ENCODE measurements at regions not wholly inside any gene's neighbourhood (a gene's known extent, or its start where the extent isn't known, plus 50 kb on each side); places are given as distances from the start of the nearest gene placed in this dataset.

GRCh38 chr15:95919460-95919859 is 411.0 kb upstream of the NR2F2 start:
- Mint-ChIP-seq H3K4me1 (ENCODE audit: insufficient read depth, unreplicated experiment) (no peaks in the 10 kb centered on the region), H3K4me3 (ENCODE audit: unreplicated experiment) (no peak overlapping the region), H3K27me3 (ENCODE audit: insufficient read depth, unreplicated experiment) (no peaks in the 10 kb centered on the region), H3K27ac (ENCODE audit: low read depth, unreplicated experiment) (no peak overlapping the region), H3K36me3 (ENCODE audit: insufficient read depth, unreplicated experiment) (no peaks in the 10 kb centered on the region), H3K9me3 (ENCODE audit: unreplicated experiment) (no peaks in the 10 kb centered on the region)
- intact Hi-C loops (cut with micrococcal nuclease) = no loop called here
- CTCF ChIA-PET = no interaction called here
- DNase-seq (ENCODE audit: unreplicated experiment) = no peak
- BruUV-seq (replicated peaks) = no TSS peak
- TF ChIP-seq, protein P1, sequence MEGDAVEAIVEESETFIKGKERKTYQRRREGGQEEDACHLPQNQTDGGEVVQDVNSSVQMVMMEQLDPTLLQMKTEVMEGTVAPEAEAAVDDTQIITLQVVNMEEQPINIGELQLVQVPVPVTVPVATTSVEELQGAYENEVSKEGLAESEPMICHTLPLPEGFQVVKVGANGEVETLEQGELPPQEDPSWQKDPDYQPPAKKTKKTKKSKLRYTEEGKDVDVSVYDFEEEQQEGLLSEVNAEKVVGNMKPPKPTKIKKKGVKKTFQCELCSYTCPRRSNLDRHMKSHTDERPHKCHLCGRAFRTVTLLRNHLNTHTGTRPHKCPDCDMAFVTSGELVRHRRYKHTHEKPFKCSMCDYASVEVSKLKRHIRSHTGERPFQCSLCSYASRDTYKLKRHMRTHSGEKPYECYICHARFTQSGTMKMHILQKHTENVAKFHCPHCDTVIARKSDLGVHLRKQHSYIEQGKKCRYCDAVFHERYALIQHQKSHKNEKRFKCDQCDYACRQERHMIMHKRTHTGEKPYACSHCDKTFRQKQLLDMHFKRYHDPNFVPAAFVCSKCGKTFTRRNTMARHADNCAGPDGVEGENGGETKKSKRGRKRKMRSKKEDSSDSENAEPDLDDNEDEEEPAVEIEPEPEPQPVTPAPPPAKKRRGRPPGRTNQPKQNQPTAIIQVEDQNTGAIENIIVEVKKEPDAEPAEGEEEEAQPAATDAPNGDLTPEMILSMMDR (IDR thresholded peaks at IDR 0.05; ENCODE audit: unreplicated experiment) = no peak
- POLR2A ChIA-PET = interaction anchor here (0.9 kb wide), 1 partner anchor 11 kb away, joined by 3 read pairs; no protein-coding TSS in a partner anchor

GRCh38 chr15:95921404-95921803 is 409.1 kb upstream of the NR2F2 start:
- POLR2A ChIA-PET = interaction anchor here (0.7 kb wide), 1 partner anchor 1204 kb away, joined by 3 read pairs; no protein-coding TSS in a partner anchor
- no TSS peak for BruUV-seq (replicated peaks)

GRCh38 chr15:95922431-95922830 is 408.1 kb upstream of the NR2F2 start:
- Mint-ChIP-seq H3K9me3 (ENCODE audit: unreplicated experiment) (no peaks in the 10 kb centered on the region), H3K4me3 (ENCODE audit: unreplicated experiment) (no peak overlapping the region), H3K4me1 (ENCODE audit: insufficient read depth, unreplicated experiment) (no peaks in the 10 kb centered on the region), H3K27me3 (ENCODE audit: insufficient read depth, unreplicated experiment) (no peaks in the 10 kb centered on the region), H3K27ac (ENCODE audit: low read depth, unreplicated experiment) (no peak overlapping the region), H3K36me3 (ENCODE audit: insufficient read depth, unreplicated experiment) (no peaks in the 10 kb centered on the region)
- TF ChIP-seq, protein P1 (IDR thresholded peaks at IDR 0.05; ENCODE audit: unreplicated experiment) = no peak
- DNase-seq (ENCODE audit: unreplicated experiment) = peak; percentile 6
- BruUV-seq (replicated peaks) = no TSS peak
- POLR2A ChIA-PET = interaction anchor here (0.5 to 0.7 kb wide), 2 partner anchors 67 to 1205 kb away, joined by 3 read pairs; no protein-coding TSS in a partner anchor
- CTCF ChIA-PET = interaction anchor here (0.5 to 0.7 kb wide), 4 partner anchors 23 to 1552 kb away, joined by 3 to 6 read pairs (median 3); no protein-coding TSS in a partner anchor
- intact Hi-C loops (cut with micrococcal nuclease) = no loop called here

More at GRCh38 chr15:95921404-95921803, 409.1 kb upstream of the NR2F2 start:
- CTCF ChIA-PET = interaction anchor here (0.7 kb wide), 1 partner anchor 22 kb away, joined by 3 read pairs; no protein-coding TSS in a partner anchor
- Mint-ChIP-seq H3K4me1 (ENCODE audit: insufficient read depth, unreplicated experiment) (no peaks in the 10 kb centered on the region), H3K9me3 (ENCODE audit: unreplicated experiment) (no peaks in the 10 kb centered on the region), H3K4me3 (ENCODE audit: unreplicated experiment) (no peak overlapping the region), H3K27me3 (ENCODE audit: insufficient read depth, unreplicated experiment) (no peaks in the 10 kb centered on the region), H3K27ac (ENCODE audit: low read depth, unreplicated experiment) (no peak overlapping the region), H3K36me3 (ENCODE audit: insufficient read depth, unreplicated experiment) (no peaks in the 10 kb centered on the region)
- intact Hi-C loops (cut with micrococcal nuclease) = no loop called here
- DNase-seq (ENCODE audit: unreplicated experiment) = no peak
- TF ChIP-seq, protein P1 (IDR thresholded peaks at IDR 0.05; ENCODE audit: unreplicated experiment) = no peak

DNA sequence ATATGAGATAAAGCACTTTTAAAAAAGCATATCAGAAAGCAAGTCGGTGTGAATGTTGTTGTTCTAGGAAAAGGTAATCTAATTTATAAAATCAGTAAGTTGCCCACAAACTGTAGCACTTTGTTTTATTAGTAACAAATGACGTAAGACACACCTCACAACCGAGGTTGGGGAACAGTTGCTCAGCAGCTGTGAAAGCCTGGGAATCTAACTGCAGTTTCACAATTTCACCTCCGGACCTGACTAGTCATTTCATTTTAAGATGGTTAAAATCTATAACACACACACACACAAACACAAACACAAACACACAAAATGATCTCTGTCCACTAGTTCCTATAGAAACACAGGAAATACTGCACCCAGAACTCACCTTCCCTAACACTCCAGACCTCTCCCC is 406.7 kb upstream of the NR2F2 start:
- TF ChIP-seq, protein P1 (IDR thresholded peaks at IDR 0.05; ENCODE audit: unreplicated experiment) = no peak
- ChIA-PET POLR2A (no interaction called here), CTCF (interaction anchor here (0.6 to 0.9 kb wide), 2 partner anchors 311 to 855 kb away, joined by 3 to 4 read pairs; no protein-coding TSS in a partner anchor)
- Mint-ChIP-seq H3K4me3 (ENCODE audit: unreplicated experiment) (no peak overlapping the region), H3K9me3 (ENCODE audit: unreplicated experiment) (no peaks in the 10 kb centered on the region), H3K4me1 (ENCODE audit: insufficient read depth, unreplicated experiment) (no peaks in the 10 kb centered on the region), H3K36me3 (ENCODE audit: insufficient read depth, unreplicated experiment) (no peaks in the 10 kb centered on the region), H3K27me3 (ENCODE audit: insufficient read depth, unreplicated experiment) (no peaks in the 10 kb centered on the region), H3K27ac (ENCODE audit: low read depth, unreplicated experiment) (no peak overlapping the region)
- intact Hi-C loops (cut with micrococcal nuclease) = no loop called here
- BruUV-seq (replicated peaks) = no TSS peak
- DNase-seq (ENCODE audit: unreplicated experiment) = no peak

Data from MCF 10A (cell line).